Mucosa of descending colon (tissue), 3 donors: ENCODE measurements at regions not wholly inside any gene's neighbourhood (a gene's known extent, or its start where the extent isn't known, plus 50 kb on each side); places are given as distances from the start of the nearest gene placed in this dataset.

Experiments used
- ATAC-seq: fragments of 200-7000 bp; cut with Tn5 transposase; one replicate; pipeline ENCODE4 v1.9.1; 2020; ENCODE audit warnings: mild to moderate bottlenecking, moderate library complexity
- DNase-seq, 3 donors: peaks; one replicate each; pipeline ENCODE4 v3.0.0-alpha.2; 2020
- H3K36me3 ChIP-seq: fragments of 200-600 bp; one replicate; pipeline ENCODE4 v1.8.0; 2021; ENCODE audit warnings: low read depth, mild to moderate bottlenecking
- H3K4me1 ChIP-seq: fragments of 200-600 bp; one replicate; pipeline ENCODE4 v1.8.0; 2021; ENCODE audit warnings: low read depth, mild to moderate bottlenecking
- H3K4me3 ChIP-seq: fragments of 200-600 bp; one replicate; pipeline ENCODE4 v1.8.0; 2021; ENCODE audit warnings: mild to moderate bottlenecking
- H3K9me3 ChIP-seq: fragments of 200-600 bp; one replicate; pipeline ENCODE4 v1.8.0; 2021; ENCODE audit warnings: mild to moderate bottlenecking
- intact Hi-C, 2 donors: fragments of 100-400 bp; cut with DNase I in 1 of 2; cut with micrococcal nuclease in 1 of 2; formaldehyde crosslinking; loops; one replicate each; pipeline versions ENCODE4 v1.11.0 to v1.11.1; 2022; cut with DNase I, micrococcal nuclease
- TF ChIP-seq, protein P1 (sequence below): fragments of 200-600 bp; IDR thresholded peaks from one replicate; pipeline ENCODE4 v1.8.0; 2022; ENCODE audit warnings: antibody characterized with exemption, mild to moderate bottlenecking
- donor health status: DM: no; HTN: no; CAD: no; lungs with moderate emphysema.
- donor health status: DM: no; HTN: no; CAD: no.
- donor health status: DM: no; HTN: yes; CAD: no.

DNA sequence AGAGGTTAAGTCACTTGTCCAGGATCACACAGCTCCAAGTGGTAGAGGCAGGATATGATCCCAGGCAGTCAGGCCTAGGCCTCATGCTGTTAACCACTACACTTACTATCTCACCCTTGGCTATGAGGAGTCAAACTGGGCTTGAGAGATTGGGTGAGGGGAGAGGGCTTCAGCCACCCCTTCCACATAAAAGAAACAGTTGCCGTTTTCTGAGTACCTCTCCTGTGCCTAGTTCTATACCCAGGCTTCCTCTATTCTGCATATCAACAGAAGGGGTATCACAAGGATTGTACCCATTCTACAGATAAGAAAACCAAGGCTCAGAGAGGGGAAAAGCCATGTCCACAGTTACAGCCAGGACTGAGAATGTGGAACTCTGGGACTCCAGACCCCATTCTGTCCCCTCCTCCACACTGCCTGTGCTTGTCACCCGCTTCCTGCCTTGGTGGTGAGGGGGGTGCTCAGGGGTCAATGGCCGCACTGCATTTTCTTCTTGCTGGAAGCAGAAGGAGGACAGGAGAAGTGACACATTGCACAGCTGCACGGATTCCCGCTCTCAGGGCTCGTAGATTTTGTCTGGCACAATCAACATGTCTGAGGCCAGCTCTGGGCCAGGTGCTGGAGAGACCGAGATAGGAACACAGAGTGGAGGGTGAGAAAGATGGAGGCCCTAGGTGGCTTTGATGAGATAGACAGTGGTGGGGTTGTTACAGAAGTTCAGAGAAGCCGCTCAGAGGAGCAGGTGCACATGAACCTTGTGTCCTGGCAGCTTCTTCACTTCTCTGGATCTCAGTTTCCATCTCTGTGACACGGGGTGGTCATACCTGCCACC, 108.4 kb upstream of the PTPN1 start:
- Histone ChIP-seq H3K4me3 (no peak overlapping the region), H3K36me3 (no peaks in the 10 kb centered on the region), H3K9me3 (no peaks in the 10 kb centered on the region), H3K4me1 (peaks cover 8% of the 10 kb centered on the region)
- ATAC-seq (no peak), DNase-seq (no peak)
- TF ChIP-seq, protein P1, sequence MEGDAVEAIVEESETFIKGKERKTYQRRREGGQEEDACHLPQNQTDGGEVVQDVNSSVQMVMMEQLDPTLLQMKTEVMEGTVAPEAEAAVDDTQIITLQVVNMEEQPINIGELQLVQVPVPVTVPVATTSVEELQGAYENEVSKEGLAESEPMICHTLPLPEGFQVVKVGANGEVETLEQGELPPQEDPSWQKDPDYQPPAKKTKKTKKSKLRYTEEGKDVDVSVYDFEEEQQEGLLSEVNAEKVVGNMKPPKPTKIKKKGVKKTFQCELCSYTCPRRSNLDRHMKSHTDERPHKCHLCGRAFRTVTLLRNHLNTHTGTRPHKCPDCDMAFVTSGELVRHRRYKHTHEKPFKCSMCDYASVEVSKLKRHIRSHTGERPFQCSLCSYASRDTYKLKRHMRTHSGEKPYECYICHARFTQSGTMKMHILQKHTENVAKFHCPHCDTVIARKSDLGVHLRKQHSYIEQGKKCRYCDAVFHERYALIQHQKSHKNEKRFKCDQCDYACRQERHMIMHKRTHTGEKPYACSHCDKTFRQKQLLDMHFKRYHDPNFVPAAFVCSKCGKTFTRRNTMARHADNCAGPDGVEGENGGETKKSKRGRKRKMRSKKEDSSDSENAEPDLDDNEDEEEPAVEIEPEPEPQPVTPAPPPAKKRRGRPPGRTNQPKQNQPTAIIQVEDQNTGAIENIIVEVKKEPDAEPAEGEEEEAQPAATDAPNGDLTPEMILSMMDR, result no peak
- intact Hi-C loops, result no loop called here

GRCh38 chr20:50403565-50404418, 106.4 kb upstream of the PTPN1 start:
- no peak for DNase-seq
- TF ChIP-seq, protein P1, result no peak
- intact Hi-C loops, result no loop called here
- no peak for ATAC-seq
- Histone ChIP-seq H3K36me3 (no peaks in the 10 kb centered on the region), H3K4me3 (no peak overlapping the region), H3K9me3 (no peaks in the 10 kb centered on the region), H3K4me1 (peaks cover 8% of the 10 kb centered on the region)

GRCh38 chr20:50404419-50405234, 105.6 kb upstream of the PTPN1 start:
- DNase-seq (no peak), ATAC-seq (no peak)
- H3K36me3 ChIP-seq, result no peaks in the 10 kb centered on the region
- peaks cover 7% of the 10 kb centered on the region for H3K4me1 ChIP-seq
- intact Hi-C loops, result no loop called here
- no peak overlapping the region for H3K4me3 ChIP-seq
- TF ChIP-seq, protein P1, result no peak
- H3K9me3 ChIP-seq, result no peaks in the 10 kb centered on the region

DNA sequence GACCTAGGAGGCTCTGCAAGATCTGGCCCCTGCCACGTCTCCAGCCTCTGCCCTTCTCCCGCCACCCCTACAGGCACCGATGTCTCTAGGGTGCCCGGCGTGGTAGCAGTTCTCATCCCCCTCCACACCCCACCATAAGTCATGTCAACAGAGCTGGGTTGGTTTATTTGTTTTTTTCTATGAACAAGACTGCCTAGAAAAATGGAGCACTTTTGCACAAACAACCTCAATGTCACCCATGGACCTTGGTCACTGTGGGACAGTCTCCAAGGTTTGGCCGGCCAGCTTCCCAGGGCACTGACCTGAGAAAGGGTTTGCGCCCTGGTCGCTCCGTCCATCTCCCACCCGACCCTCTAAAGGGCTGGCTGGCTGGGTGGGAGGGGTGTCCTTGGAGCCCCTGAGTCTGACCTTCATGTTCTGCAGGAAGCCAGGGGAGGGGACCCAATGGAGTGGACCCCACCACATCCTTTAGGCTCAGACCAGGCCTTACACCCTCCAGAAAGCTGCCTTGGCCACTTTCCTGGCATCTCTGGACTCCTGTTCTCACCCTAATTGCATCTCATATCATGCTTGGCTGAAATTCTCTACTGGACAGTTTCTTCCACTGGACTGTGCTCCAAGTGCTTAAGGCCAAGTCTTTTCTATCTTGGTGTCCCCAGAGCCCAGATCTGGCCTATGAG, 104.8 kb upstream of the PTPN1 start:
- no peak for DNase-seq
- no peak overlapping the region for H3K4me3 ChIP-seq
- intact Hi-C loops, result no loop called here
- H3K4me1 ChIP-seq, result no peaks in the 10 kb centered on the region
- TF ChIP-seq, protein P1, result no peak
- H3K9me3 ChIP-seq, result no peaks in the 10 kb centered on the region
- H3K36me3 ChIP-seq, result no peaks in the 10 kb centered on the region
- no peak for ATAC-seq
